Stimulated activated memory B cell treated with anti-CD40 and anti-IgM and Interleukin-4, amounts not matched to agents 10 μg/mL and 1 μg/mL and 100 μg/mL, for 72 hours (primary cell): ENCODE measurements at regions not wholly inside any gene's neighbourhood (a gene's known extent, or its start where the extent isn't known, plus 50 kb on each side); places are given as distances from the start of the nearest gene placed in this dataset.
A peak's percentile ranks its signal among the peaks of the same experiment; 100 is the strongest.

Source experiments
- ATAC-seq: fragments of 150-1000 bp; cut with Tn5 transposase; 2 replicates; pipeline ENCODE4 v1.10.0; 2021
- H3K27ac Mint-ChIP-seq: one replicate; pipeline ENCODE4 v1.8.0; 2022; ENCODE audit warnings: mild to moderate bottlenecking, mixed read lengths
- H3K27me3 Mint-ChIP-seq: one replicate; pipeline ENCODE4 v1.8.0; 2022; ENCODE audit warnings: mixed read lengths
- H3K36me3 Mint-ChIP-seq: one replicate; pipeline ENCODE4 v1.8.0; 2022; ENCODE audit warnings: mixed read lengths
- H3K4me1 Mint-ChIP-seq: one replicate; pipeline ENCODE4 v1.8.0; 2022; ENCODE audit warnings: mixed read lengths
- H3K4me3 Mint-ChIP-seq: one replicate; pipeline ENCODE4 v1.8.0; 2022; ENCODE audit warnings: mild to moderate bottlenecking, moderate library complexity, mixed read lengths
- H3K9me3 Mint-ChIP-seq: one replicate; pipeline ENCODE4 v1.8.0; 2022; ENCODE audit warnings: mixed read lengths

DNA sequence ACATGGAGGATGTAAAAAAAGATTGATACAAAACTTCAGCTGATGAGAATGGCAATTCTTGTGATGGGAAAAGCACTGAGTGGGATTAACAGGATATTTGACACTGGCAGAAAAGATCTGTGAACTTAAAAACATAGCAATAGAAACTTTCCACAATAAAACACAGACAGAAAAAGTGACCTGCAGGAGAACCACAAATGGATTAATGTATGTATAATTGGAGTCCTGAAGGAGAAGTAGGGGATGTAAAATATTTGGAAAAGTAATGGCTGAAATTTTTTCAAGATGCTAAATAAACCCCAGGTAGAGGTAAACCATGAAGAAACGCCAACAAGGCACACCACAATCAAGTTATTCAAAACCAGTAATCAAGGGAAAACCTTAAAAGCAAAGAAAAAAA, 130.8 kb upstream of the C14orf180 start:
- no peak overlapping the region for H3K27ac Mint-ChIP-seq
- H3K36me3 Mint-ChIP-seq: peaks cover 10% of the 10 kb centered on the region
- no peak for ATAC-seq
- peaks cover 65% of the 10 kb centered on the region for H3K27me3 Mint-ChIP-seq
- H3K4me3 Mint-ChIP-seq: no peak overlapping the region
- H3K9me3 Mint-ChIP-seq: peaks cover 19% of the 10 kb centered on the region
- H3K4me1 Mint-ChIP-seq: peaks cover 5% of the 10 kb centered on the region

DNA sequence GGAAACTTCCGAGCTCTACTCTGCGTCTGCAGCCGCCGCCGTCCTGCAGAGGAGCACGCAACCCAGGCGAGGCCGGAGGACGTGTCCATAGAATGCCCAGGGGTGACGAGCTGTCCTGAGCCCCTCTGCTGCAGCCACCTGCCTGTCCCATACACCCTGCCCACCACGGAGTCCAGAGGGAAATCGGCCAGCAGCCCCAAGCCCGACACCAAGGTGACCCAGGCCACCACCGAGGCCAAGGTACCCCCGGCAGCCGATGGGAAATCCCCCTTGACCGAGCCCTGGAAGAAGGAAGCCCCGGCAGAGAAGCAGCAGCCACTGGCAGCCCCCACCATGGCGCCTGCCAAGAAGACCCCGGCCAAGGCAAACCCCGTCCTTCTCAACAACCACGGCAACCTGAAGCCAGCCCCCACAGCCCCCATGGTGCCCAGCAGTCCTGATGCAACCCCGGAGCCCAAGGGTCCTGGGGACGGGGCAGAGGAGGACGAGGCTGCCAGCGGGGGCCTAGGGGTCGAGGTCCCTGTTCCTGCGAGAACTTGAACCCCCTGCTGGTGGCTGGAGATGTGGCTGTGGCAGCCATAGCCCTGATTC, 128.7 kb upstream of the C14orf180 start:
- no peak overlapping the region for H3K4me3 Mint-ChIP-seq
- peaks cover 10% of the 10 kb centered on the region for H3K36me3 Mint-ChIP-seq
- H3K27me3 Mint-ChIP-seq: peaks cover 72% of the 10 kb centered on the region
- H3K4me1 Mint-ChIP-seq: peaks cover 5% of the 10 kb centered on the region
- peaks cover 12% of the 10 kb centered on the region for H3K9me3 Mint-ChIP-seq
- H3K27ac Mint-ChIP-seq: no peak overlapping the region
- no peak for ATAC-seq

DNA sequence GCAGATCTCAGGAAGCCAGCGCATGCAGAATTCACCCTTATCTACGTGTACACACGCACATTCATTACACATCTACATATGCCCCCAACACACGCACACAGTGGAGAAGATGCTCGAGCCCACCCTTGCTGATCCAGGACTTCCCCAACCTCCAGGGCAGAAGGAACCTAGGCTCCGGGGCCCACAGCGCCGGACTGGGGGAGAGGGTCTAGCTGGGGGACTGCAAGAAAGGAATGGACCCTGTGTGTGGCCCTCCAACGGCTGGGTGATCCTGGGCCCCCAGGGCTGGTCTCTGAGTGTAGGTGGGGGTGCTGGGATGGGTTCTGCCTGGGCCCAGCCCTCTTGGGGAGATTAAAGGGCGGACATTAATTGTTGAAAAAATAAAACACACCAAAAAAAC, 128.1 kb upstream of the C14orf180 start:
- no peak for ATAC-seq
- Mint-ChIP-seq H3K36me3 (peaks cover 10% of the 10 kb centered on the region), H3K9me3 (peaks cover 12% of the 10 kb centered on the region)

DNA sequence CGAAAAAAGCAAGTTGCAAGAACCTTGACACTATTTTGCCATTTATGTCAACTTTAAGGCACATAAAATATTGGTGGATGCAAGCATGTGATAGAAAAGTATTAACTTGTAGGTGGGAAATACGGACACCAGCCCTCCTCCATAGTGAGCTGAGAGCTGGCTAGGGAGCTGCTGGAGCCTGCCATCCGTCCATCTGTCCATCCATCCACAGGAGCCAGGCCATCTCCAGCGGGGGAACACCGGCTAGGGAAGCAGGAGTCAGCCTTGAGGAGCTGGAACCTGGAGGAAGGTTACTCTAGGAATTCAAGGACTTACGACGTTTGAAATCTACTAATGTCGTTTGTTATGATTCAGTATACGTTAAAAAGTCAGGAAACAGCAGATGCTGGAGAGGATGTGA, 120.7 kb upstream of the C14orf180 start:
- Mint-ChIP-seq H3K36me3 (no peaks in the 10 kb centered on the region), H3K27me3 (peaks cover 78% of the 10 kb centered on the region), H3K4me3 (no peak overlapping the region), H3K9me3 (no peaks in the 10 kb centered on the region), H3K4me1 (peaks cover 12% of the 10 kb centered on the region), H3K27ac (no peak overlapping the region)
- ATAC-seq: no peak

More for the DNA sequence above, 128.1 kb upstream of the C14orf180 start:
- H3K4me1 Mint-ChIP-seq: peaks cover 5% of the 10 kb centered on the region
- H3K27me3 Mint-ChIP-seq: peaks cover 72% of the 10 kb centered on the region
- H3K4me3 Mint-ChIP-seq: no peak overlapping the region
- H3K27ac Mint-ChIP-seq: no peak overlapping the region

DNA sequence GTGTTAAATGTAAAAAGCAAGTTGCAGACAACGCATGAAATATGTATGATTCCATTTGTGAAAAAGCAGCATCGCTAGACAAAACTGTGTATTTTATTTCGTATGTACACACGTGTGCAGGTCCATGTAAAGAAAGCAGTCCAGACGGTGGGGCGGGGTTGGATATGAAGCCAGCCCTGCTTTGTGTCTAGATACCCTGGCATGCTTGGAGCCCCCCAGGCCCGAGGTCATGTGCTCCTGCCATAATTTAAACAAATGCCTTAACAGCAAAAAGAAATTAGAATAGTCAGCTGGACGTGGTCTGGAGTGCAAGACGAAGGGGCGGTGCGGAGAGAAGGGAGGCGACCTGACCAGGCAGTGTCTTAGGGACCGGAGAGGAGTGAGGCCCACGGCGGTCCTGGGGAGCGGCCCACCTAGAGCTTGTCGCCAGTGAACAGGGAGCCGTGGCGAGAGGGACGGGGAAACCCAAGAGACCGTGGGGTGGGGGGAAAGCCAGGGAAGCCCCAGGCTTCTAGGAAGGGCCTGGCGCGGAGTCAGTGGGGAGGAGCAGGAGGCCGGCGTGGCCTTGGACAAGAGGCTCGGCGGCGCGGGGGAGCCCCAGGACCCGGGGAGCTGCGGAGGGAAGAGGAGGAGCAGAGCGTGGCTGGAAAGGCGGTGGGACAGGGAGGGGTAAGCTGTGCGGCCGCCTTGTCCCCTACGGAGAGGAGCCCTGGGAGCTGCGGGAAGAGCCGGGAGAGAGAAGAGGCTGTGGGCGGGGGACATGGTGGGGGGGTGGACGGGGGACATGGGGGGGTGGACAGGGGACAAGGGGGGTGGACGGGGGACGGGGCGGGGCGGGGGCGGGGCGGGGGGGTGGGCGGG, 118.5 kb upstream of the C14orf180 start:
- Mint-ChIP-seq H3K36me3 (no peaks in the 10 kb centered on the region), H3K9me3 (no peaks in the 10 kb centered on the region), H3K4me3 (peak overlapping the region; percentile 30), H3K4me1 (peaks cover 12% of the 10 kb centered on the region), H3K27ac (no peak overlapping the region), H3K27me3 (peaks cover 90% of the 10 kb centered on the region)
- peak; percentile 17 for ATAC-seq

DNA sequence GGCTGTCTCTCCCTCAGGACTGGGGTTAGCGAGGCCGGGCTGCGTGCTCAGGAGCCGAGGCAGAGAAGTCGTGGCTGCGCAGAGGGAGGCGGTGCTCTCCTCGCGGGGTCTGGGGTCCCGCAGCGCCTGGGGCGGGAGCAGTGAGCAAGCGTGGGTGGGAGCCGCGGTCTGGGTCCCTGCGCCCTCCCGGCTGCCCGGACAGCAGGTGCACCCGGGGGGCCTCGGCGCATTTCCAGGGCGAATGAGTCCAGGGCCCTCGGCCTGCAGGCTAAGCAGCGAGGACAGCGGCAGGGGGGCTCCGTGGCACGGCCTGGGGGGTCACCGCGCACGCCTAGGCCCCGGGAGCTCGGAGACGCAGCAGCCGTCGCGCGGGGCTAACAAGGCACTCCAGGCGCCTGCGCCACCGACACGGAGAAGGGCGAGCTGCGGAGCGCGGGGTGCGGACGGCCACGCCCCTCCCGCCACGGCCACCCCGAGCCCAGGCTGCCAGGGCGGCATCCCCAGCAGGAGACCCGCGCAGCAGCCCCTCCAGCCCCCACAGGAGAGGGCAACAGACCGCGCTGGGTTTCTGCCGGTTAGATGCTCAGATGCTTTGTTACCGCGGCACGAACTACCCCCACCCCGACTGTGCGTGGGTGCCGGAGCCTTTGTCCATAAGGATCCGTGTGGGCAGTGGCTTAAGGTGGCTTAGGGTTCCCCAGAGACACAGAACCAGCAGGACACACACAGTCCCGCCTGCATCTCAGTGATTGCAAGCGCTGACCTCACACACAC, 117.7 kb upstream of the C14orf180 start:
- peak; percentile 28 for ATAC-seq
- H3K36me3 Mint-ChIP-seq: no peaks in the 10 kb centered on the region
- H3K4me3 Mint-ChIP-seq: no peak overlapping the region
- peaks cover 12% of the 10 kb centered on the region for H3K4me1 Mint-ChIP-seq
- peaks cover 82% of the 10 kb centered on the region for H3K27me3 Mint-ChIP-seq
- H3K27ac Mint-ChIP-seq: no peak overlapping the region
- no peaks in the 10 kb centered on the region for H3K9me3 Mint-ChIP-seq

DNA sequence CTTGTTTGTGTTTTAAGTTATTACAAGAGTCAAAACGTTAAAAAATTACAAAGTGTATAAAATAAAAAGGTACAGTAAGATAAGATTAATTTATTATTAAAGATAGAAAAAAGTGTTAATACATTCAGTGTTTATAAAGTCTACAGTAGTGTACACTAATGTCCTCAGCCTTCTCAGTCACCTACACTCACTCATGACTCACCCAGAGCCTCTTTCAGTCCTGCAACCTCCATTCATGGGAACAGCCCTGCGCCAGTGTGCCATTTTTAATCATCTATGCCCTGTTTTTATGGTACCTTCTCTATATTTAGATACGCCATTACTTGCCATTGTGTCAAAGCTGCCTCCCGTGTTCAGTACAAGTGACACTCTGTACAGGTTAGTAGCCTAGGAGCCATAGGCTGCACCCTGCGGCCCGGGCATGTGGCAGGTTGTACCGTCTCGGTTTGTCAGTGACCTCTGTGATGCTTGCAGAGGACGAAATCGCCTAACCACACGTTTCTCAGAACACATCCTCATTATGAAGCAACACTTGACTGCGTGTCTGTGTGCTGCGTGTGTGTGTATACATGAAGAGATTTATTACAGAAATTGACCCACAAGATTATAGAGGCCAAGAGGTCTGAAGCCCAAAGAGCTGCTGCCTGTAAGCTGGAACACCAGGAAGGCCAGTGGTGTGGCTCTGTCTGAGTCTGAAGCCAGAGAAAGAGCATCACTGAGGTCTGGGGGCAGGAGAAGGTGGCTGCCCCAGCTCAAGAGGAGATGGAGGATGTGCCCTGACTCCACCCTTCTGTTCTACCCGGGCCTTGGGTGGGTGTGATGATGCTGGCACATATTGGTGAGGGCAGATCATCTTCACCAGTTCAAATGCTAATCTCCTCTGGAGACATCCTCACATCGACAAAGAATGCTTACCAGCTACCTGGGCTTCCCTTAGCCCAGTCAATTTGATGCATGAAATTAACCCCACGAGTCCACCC, 116.6 kb upstream of the C14orf180 start:
- Mint-ChIP-seq H3K36me3 (no peaks in the 10 kb centered on the region), H3K4me3 (no peak overlapping the region), H3K9me3 (no peaks in the 10 kb centered on the region)

DNA sequence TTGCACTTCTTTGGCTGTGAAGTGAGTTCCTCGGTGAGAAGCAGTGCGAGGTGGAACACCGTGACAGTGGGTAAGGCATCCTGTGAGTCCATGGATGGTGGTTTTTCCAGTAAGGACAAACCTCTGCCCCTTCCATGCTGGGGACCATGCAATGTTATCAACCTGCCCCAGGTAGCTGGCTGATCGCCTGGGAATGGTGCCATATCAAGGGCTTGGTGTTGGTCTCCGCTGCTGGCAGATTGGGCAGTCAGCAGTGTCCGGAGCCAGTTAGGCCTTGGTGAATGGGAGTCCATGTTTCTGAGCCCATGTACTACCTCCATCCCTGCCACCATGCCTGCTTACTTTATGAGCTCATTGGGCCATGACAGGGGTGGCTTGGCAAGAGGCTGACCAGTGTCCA, 114.7 kb upstream of the C14orf180 start:
- Mint-ChIP-seq H3K36me3 (no peaks in the 10 kb centered on the region), H3K4me3 (no peak overlapping the region), H3K27ac (no peak overlapping the region), H3K9me3 (no peaks in the 10 kb centered on the region), H3K4me1 (peaks cover 12% of the 10 kb centered on the region), H3K27me3 (peaks cover 51% of the 10 kb centered on the region)
- no peak for ATAC-seq

More for the DNA sequence above, 116.6 kb upstream of the C14orf180 start:
- ATAC-seq: no peak
- peaks cover 12% of the 10 kb centered on the region for H3K4me1 Mint-ChIP-seq
- H3K27me3 Mint-ChIP-seq: peaks cover 71% of the 10 kb centered on the region
- no peak overlapping the region for H3K27ac Mint-ChIP-seq

DNA sequence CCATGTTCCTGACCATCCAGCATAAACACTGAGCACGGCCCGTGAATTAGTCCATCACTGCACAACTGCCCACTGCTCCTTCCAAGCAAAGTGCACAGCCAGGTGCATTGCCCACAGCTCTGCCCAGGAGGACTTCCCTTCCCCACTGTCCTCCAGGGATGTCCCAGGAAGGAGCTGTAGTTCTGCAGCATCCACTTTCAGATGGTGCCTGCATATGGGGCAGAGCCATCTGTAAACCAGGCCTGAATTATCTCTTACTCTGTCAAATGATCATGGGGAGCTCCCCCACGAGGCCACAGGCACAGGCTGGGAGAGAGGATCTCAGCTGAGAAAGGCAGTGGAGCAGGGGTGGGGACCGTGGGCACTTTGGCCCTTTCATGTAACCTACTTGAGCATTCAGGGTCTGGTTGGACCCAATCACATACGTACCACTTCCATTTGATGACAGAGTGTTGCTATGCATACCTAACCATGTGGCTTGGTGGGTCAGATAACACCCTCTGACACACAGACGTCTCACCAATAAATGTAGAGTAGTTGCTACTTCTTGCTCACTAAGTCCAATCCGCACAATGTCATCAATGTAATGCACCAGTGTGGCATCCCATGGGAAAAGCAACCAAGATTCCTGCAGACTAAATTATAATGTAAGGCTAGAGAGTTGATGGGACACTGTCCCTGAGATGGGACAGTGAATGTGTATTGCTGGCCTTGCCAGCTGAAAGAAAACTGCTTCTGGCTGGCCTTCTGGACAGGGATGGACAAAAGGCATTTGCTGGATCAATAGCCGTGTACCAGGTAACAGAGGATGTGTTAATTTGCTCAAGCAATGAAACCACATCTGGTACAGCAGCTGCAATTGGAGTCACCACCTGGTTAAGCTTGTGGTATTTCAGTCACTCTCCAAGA, 113.8 kb upstream of the C14orf180 start:
- no peaks in the 10 kb centered on the region for H3K36me3 Mint-ChIP-seq
- H3K4me1 Mint-ChIP-seq: peaks cover 6% of the 10 kb centered on the region
- H3K4me3 Mint-ChIP-seq: no peak overlapping the region
- no peak for ATAC-seq
- H3K27ac Mint-ChIP-seq: no peak overlapping the region
- no peaks in the 10 kb centered on the region for H3K9me3 Mint-ChIP-seq
- H3K27me3 Mint-ChIP-seq: peaks cover 43% of the 10 kb centered on the region

DNA sequence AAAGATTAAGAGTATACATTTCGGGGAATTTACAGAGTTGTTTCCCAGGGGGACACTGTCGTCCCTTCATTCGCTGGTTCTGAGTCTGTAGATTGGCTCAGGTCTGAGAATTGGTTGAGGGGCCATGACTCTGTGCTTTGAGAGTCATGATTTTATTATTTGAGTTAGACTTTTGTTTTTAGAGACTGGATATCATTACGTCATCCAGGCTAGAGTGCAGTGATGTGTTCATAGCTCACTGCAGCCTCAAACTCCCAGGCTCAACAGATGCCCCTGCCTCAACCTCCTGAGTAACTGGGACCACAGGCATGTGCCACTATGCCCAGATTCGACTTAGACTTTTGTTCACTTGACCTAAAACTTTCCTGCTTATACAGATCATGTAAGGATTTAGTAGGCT, 112.3 kb upstream of the C14orf180 start:
- H3K27me3 Mint-ChIP-seq: peaks cover 48% of the 10 kb centered on the region
- H3K36me3 Mint-ChIP-seq: no peaks in the 10 kb centered on the region
- H3K27ac Mint-ChIP-seq: no peak overlapping the region
- no peak for ATAC-seq
- H3K4me3 Mint-ChIP-seq: no peak overlapping the region
- peaks cover 8% of the 10 kb centered on the region for H3K9me3 Mint-ChIP-seq
- no peaks in the 10 kb centered on the region for H3K4me1 Mint-ChIP-seq

DNA sequence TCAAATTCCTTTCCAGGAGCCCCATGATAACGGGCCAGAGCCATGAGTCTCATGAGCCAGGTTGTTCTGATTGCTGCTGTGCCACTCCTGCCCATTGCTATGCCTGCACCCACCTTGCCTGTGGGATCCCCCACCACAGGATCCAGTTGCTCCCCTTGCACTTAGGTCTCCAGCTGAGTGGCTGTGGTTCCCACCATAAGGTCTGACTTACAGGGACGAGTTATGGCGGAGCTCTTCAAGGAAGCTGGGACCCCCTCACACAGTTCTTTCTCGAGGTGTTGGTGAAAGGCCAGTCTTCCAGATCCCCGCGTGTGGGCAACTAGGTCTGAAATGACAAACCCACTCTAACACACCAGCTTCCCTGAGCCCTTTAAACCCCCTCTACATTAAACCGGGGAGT, 111.9 kb upstream of the C14orf180 start:
- no peak for ATAC-seq
- H3K4me1 Mint-ChIP-seq: no peaks in the 10 kb centered on the region
- H3K27ac Mint-ChIP-seq: no peak overlapping the region
- peaks cover 49% of the 10 kb centered on the region for H3K27me3 Mint-ChIP-seq
- no peaks in the 10 kb centered on the region for H3K36me3 Mint-ChIP-seq
- peaks cover 8% of the 10 kb centered on the region for H3K9me3 Mint-ChIP-seq
- no peak overlapping the region for H3K4me3 Mint-ChIP-seq

DNA sequence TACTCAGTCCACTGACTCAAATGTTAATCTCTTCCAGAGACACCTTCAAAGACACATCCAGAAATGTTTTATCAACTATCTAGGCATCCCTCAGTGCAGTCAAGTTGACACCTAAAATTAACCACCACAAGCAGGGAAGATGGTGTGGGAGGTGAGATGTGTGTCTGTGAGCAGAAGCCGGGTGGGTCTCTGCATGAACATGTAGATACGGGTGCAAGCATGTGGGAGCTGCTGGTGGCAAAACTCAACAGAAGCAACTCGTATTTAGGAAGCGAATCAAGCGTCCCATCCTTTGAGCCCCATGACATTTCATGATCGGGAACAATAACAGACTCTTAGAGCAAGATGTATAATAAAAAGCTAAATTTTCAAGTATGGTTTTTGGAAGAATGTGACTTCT, 110.0 kb upstream of the C14orf180 start:
- Mint-ChIP-seq H3K4me3 (no peak overlapping the region), H3K4me1 (no peaks in the 10 kb centered on the region), H3K27me3 (peaks cover 44% of the 10 kb centered on the region), H3K9me3 (peaks cover 8% of the 10 kb centered on the region), H3K36me3 (no peaks in the 10 kb centered on the region), H3K27ac (no peak overlapping the region)
- no peak for ATAC-seq

DNA sequence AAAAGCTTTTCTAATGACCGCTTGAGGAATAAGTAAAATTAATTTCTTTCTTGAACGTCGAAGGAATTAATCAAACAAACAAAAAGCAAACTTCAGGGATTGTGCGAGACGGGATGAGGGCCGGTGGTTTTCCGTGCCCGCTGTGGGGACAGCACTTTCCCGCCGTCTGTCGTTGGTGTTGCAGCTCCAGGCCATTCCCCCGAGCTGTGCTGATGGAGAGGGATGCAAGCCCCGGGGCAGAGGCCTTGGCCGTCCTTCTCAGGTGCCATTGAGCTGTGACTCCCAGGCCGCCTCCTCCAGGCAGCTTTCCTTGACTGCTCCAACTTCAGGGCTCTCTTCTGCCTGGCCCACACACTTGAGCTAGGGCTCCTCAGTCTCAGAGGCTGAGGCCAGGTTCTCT, 109.0 kb upstream of the C14orf180 start:
- peaks cover 35% of the 10 kb centered on the region for H3K27me3 Mint-ChIP-seq
- no peaks in the 10 kb centered on the region for H3K36me3 Mint-ChIP-seq
- no peak overlapping the region for H3K27ac Mint-ChIP-seq
- H3K4me1 Mint-ChIP-seq: no peaks in the 10 kb centered on the region
- H3K4me3 Mint-ChIP-seq: no peak overlapping the region
- peak; percentile 3 for ATAC-seq
- H3K9me3 Mint-ChIP-seq: peaks cover 8% of the 10 kb centered on the region

DNA sequence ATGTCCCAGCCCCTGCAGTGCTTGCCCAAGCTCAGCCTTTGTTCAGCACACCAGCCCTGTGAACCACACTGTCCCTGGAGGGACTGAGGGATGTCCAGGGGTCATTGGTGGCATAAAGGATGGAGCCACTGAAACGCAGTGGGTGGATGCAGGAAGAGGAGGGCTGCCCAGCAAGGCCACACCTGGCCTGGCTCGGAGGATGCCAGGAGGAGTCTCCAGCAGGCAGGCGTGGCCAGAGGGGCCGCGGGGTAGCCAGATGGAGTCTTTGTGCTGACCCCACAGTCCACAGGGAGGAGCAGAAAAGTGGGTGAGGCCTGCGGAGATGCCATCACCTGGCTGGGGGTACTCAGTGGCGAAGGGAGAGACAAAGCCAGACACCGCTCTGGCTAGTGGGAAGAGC, 108.5 kb upstream of the C14orf180 start:
- H3K27ac Mint-ChIP-seq: no peak overlapping the region
- H3K9me3 Mint-ChIP-seq: peaks cover 8% of the 10 kb centered on the region
- H3K4me1 Mint-ChIP-seq: no peaks in the 10 kb centered on the region
- H3K4me3 Mint-ChIP-seq: no peak overlapping the region
- peak; percentile 19 for ATAC-seq
- H3K27me3 Mint-ChIP-seq: peaks cover 32% of the 10 kb centered on the region
- no peaks in the 10 kb centered on the region for H3K36me3 Mint-ChIP-seq
